22Rv1 (cell line): ENCODE measurements at regions not wholly inside any gene's neighbourhood (a gene's known extent, or its start where the extent isn't known, plus 50 kb on each side); places are given as distances from the start of the nearest gene placed in this dataset.
"Not testable (repeated sequence)": the region's sequence is repeated elsewhere in the genome, so short reads cannot be mapped to it uniquely, and the experiment has no call there.

Experiments used
- H3K27ac ChIP-seq: fragments of 450-650 bp; 2 replicates; pipeline ENCODE4 v1.5.1; 2017
- CTCF ChIP-seq: fragments of 450-650 bp; IDR thresholded peaks from 2 replicates; pipeline ENCODE4 v1.5.1; 2017; ENCODE audit warnings: mild to moderate bottlenecking
- ZFX ChIP-seq: fragments of 450-650 bp; IDR thresholded peaks from 2 replicates; pipeline ENCODE4 v1.6.1; 2017; ENCODE audit warnings: antibody characterized with exemption, borderline replicate concordance

DNA sequence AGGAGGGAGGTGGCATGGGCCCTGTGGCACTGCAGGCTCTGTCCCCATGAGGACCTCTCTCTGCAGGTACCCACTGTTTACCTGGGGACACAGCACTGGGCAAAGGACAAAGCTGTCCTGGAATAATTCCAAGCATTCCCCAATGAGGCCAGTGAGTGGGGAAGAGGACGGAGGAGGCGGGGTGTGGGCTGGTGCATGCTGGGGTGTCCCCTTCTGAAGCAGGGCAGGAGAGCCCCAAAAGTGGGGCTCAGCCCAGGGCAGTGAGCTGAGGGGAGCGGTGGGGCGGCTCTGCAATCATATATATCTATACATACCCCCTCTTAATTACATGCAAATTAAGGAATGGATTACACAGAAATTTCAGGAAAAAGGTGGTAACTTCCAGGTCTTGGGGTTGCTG is 315.8 kb downstream of the ADGRD1 start:
- TF ChIP-seq ZFX (no peak), CTCF (no peak)
- H3K27ac ChIP-seq, result no peak overlapping the region

DNA sequence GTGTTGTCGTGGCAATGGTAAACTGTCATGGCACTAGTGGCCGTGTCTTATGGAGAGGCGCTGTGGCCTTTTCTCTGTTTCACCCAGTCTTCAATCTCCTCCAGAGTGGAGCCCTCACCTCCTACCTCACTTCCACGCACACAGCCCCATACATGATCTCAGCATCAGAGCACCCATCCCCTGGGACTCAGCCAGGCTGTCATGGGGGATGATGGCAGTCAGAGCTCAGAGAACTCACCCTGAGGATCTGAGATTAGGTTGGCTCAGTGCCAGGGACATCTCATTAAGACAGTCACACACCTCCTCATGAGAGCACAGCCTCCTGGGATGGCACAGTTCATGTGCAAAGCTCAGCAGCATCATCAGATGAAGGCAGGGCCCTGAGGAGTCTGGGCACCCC is 316.3 kb downstream of the ADGRD1 start:
- H3K27ac ChIP-seq, result not testable (repeated sequence)

DNA sequence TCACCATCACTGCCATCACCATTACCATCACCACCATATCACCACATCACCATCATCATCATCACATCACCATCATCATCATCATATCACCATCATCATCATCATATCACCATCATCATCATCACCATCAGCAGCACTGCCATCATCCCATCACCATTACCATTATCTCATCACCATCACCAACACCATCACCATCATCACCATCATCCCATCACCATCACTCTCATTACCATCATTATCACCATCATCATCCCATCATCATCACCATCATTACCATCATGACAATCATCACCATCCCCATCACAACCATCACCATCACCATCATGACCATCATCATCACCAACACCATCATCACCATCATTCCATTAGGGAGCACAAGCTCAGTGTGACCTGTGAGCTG is 318.0 kb downstream of the ADGRD1 start:
- TF ChIP-seq ZFX (no peak), CTCF (no peak)
- H3K27ac ChIP-seq, result no peak overlapping the region

DNA sequence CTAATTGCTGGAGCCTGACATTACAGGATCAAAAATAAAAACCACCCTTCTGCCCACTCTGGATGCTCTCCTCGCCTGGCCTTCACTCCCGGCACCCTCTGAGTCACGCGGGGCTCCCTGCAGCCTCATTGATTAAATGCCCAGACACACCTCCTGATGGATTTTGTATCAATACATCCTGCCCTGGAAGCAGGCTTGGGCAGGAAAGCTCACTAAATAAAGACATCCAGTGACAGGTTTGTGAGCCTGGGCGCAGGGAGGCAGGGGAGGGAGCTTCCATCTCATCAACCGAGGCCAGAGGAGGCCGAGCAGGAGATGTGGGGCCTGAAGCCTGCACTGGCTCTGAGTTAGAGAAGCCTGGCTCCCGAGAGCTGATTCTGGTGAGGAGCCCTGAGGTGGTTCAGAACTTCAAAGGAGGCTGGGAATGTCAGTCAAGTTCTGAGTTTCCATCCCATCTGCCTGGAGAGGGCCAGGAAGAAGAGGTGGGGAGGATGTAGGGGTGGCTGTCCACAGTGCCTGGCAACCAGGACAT is 318.6 kb downstream of the ADGRD1 start:
- H3K27ac ChIP-seq, result not testable (repeated sequence)

GRCh38 chr12:131273291-131273845 is 319.7 kb downstream of the ADGRD1 start:
- no peak for TF ChIP-seq CTCF
- no peak for TF ChIP-seq ZFX
- H3K27ac ChIP-seq, result no peak overlapping the region

DNA sequence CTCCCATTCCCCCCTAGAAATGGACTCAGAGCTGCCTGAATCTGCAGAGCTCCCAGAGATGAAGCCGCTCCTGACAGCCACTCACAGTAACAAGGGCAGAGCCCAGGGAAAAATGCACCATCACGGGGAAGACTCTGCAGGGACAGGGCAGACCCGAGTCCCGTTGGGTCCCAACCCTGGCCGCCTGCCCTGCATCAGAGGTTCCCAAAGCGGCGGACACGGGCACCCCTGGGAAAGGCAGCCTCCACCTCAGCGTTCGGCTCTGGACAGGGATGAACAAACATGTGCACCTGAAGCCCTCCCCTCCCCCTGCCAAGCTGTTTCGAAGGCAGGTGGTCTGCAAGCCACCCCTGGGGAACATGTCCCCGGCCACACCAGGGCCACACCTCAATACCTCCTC is 320.4 kb downstream of the ADGRD1 start:
- no peak overlapping the region for H3K27ac ChIP-seq
- TF ChIP-seq ZFX (no peak), CTCF (no peak)

DNA sequence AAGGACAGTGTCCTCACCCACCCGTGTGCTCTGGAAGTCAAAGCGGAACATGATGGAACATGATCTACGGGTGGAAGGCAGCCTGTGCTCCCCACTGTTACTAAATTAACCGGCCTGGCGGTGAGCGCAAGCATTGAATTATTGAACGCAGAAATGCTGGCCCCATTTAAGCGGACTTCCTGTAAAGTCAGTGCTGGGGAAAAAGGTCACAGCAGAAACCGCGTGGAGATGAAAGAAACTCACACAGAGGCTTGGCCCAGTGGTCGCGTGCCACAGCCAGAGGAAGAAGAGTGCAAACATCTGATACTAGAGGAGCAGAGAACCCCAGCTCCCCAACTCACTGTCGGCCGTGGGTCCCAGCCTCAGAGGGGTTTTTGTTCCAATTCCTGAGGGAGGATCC is 321.2 kb downstream of the ADGRD1 start:
- no peak overlapping the region for H3K27ac ChIP-seq
- no peak for TF ChIP-seq CTCF
- no peak for TF ChIP-seq ZFX

GRCh38 chr12:131275824-131276223 is 322.1 kb downstream of the ADGRD1 start:
- H3K27ac ChIP-seq, result no peak overlapping the region
- TF ChIP-seq ZFX, result no peak
- no peak for TF ChIP-seq CTCF
